HCT116 (cell line): ENCODE measurements at regions not wholly inside any gene's neighbourhood (a gene's known extent, or its start where the extent isn't known, plus 50 kb on each side); places are given as distances from the start of the nearest gene placed in this dataset.

ENCODE experiments used
- ATAC-seq: fragments of 200-7000 bp; cut with Tn5 transposase; 2 replicates; pipeline ENCODE4 v1.9.1; 2020; ENCODE audit warnings: mild to moderate bottlenecking, moderate library complexity
- BruUV-seq: library from RNA; stranded (reverse); fragments of 400-500 nt; replicated peaks from 2 replicates; lab custom pipeline; 2021; lab: Mats Ljungman, UMichigan
- CTCF ChIA-PET: fragments of 300-600 bp; sonication (Branson Sonifier 250); formaldehyde crosslinking; loops from one replicate; lab custom pipeline; 2021; ENCODE audit warnings: antibody characterized with exemption; lab: Charles Lee
- POLR2A ChIA-PET: fragments of 300-600, 350-600 bp; sonication (Branson Sonifier 250); formaldehyde crosslinking; loops from one replicate; lab custom pipeline; 2021; ENCODE audit warnings: antibody characterized with exemption; lab: Charles Lee
- RAD21 ChIA-PET, 2 experiments: fragments of 300-600 bp; sonication (Branson Sonifier 250); formaldehyde crosslinking; loops; one replicate each; lab custom pipeline; 2023; ENCODE audit warnings: low total read pairs in 2 of 2; ENCODE audit not compliant: uncharacterized antibody in 2 of 2, unreplicated experiment in 2 of 2, low non-redundant PET in 1 of 2; lab: Charles Lee
- DNase-seq: peaks from one replicate; pipeline ENCODE4 v3.0.0-alpha.2; 2010; ENCODE audit warnings: low read depth, low spot score
- H2AFZ ChIP-seq: fragments of 200-600 bp; shearing (Covaris generic), sonication (generic); 2 replicates; pipeline ENCODE4 v1.6.1; 2017; ENCODE audit warnings: low read depth, mixed run types, mixed read lengths, antibody characterized with exemption, low read length; ENCODE audit not compliant: poor library complexity, severe bottlenecking
- H3K27ac ChIP-seq: 2 replicates; pipeline ENCODE4 v1.5.1; 2012; ENCODE audit warnings: low read depth, low read length
- H3K27me3 ChIP-seq: fragments of 200-600 bp; sonication (generic); 2 replicates; pipeline ENCODE4 v1.6.1; 2016; ENCODE audit warnings: mixed run types, low read length, mixed read lengths; ENCODE audit not compliant: insufficient read depth
- H3K36me3 ChIP-seq, 2 experiments: fragments of 200-500 bp in 1 of 2; fragments of 200-600 bp in 1 of 2; sonication (Bioruptor generic) in 1 of 2; sonication (generic) in 1 of 2; 2 replicates each; pipeline versions ENCODE4 v1.5.1 to v1.6.1; 2014 to 2016; ENCODE audit warnings: low read length in 2 of 2, inconsistent platforms in 1 of 2, mixed read lengths in 1 of 2, mixed run types in 1 of 2; ENCODE audit not compliant: insufficient read depth in 2 of 2, control insufficient read depth in 1 of 2
- H3K4me1 ChIP-seq, 2 experiments: fragments of 200-600 bp in 1 of 2; sonication (generic) in 1 of 2; 2 replicates each; pipeline versions ENCODE4 v1.5.1 to v1.6.1; 2012 to 2017; ENCODE audit warnings: low read length in 2 of 2, inconsistent platforms in 1 of 2, mild to moderate bottlenecking in 1 of 2, mixed read lengths in 1 of 2, mixed run types in 1 of 2, moderate library complexity in 1 of 2; ENCODE audit not compliant: insufficient read depth in 2 of 2, control insufficient read depth in 1 of 2
- H3K4me2 ChIP-seq: fragments of 200-600 bp; sonication (generic); 2 replicates; pipeline ENCODE4 v1.6.1; 2017; ENCODE audit warnings: mixed run types, low read length, mixed read lengths
- H3K4me3 ChIP-seq, 2 experiments: fragments of 200-600 bp in 1 of 2; sonication (generic) in 1 of 2; replicated peaks in 1 of 2; 2 replicates each; pipeline ENCODE4 v1.5.1; 2011 to 2016; ENCODE audit warnings: low read length in 2 of 2, control low read depth in 1 of 2, low read depth in 1 of 2, mild to moderate bottlenecking in 1 of 2, mixed read lengths in 1 of 2, mixed run types in 1 of 2
- H3K79me2 ChIP-seq: fragments of 200-600 bp; sonication (generic); 2 replicates; pipeline ENCODE4 v1.6.1; 2017; ENCODE audit warnings: mild to moderate bottlenecking, mixed run types, low read length, moderate library complexity, mixed read lengths; ENCODE audit not compliant: insufficient read depth
- H3K9ac ChIP-seq: fragments of 200-600 bp; sonication (generic); 2 replicates; pipeline ENCODE4 v1.6.1; 2016; ENCODE audit warnings: low read length, mixed read lengths
- H3K9me2 ChIP-seq: fragments of 200-600 bp; sonication (generic), shearing (Covaris generic); 2 replicates; pipeline ENCODE4 v1.6.1; 2017; ENCODE audit warnings: mixed run types, mild to moderate bottlenecking, moderate library complexity; ENCODE audit not compliant: insufficient read depth
- H3K9me3 ChIP-seq, 2 experiments: fragments of 200-500 bp in 1 of 2; fragments of 200-600 bp in 1 of 2; sonication (Bioruptor generic) in 1 of 2; sonication (generic) in 1 of 2; 2 replicates each; pipeline ENCODE4 v1.6.1; 2014 to 2017; ENCODE audit warnings: low read length in 2 of 2, mixed read lengths in 2 of 2, inconsistent platforms in 1 of 2, low read depth in 1 of 2, mild to moderate bottlenecking in 1 of 2, mixed run types in 1 of 2, moderate library complexity in 1 of 2; ENCODE audit not compliant: control insufficient read depth in 1 of 2, insufficient read depth in 1 of 2
- H4K20me1 ChIP-seq: fragments of 200-600 bp; sonication (generic), shearing (Covaris generic); 2 replicates; pipeline ENCODE4 v1.6.1; 2017; ENCODE audit warnings: mixed run types, mild to moderate bottlenecking, moderate library complexity; ENCODE audit not compliant: insufficient read depth
- ATF3 ChIP-seq: IDR thresholded peaks from 2 replicates; pipeline ENCODE4 v1.6.1; 2012
- CBX3 ChIP-seq: IDR thresholded peaks from 2 replicates; pipeline ENCODE4 v1.6.1; 2012; ENCODE audit warnings: low read depth
- EGR1 ChIP-seq: IDR thresholded peaks from 2 replicates; pipeline ENCODE4 v1.6.1; 2012; ENCODE audit warnings: low read depth
- ELF1 ChIP-seq: IDR thresholded peaks from 2 replicates; pipeline ENCODE4 v1.6.1; 2012; ENCODE audit warnings: low read depth, borderline replicate concordance
- EZH2 ChIP-seq: fragments of 200-600 bp; sonication (generic); IDR thresholded peaks from 2 replicates; pipeline ENCODE4 v1.6.1; 2017; ENCODE audit warnings: antibody characterized with exemption, mixed run types
- EZH2phosphoT487 ChIP-seq: fragments of 200-600 bp; IDR thresholded peaks from 2 replicates; pipeline ENCODE4 v1.6.1; 2018; ENCODE audit warnings: antibody characterized with exemption, borderline replicate concordance
- JUND ChIP-seq: IDR thresholded peaks from 2 replicates; pipeline ENCODE4 v1.6.1; 2012
- POLR2A ChIP-seq: IDR thresholded peaks from 2 replicates; pipeline ENCODE4 v1.7.0; 2011; ENCODE audit warnings: borderline replicate concordance; ENCODE audit not compliant: insufficient read depth, insufficient read length; ENCODE audit errors: extremely low read depth
- POLR2AphosphoS5 ChIP-seq: IDR thresholded peaks from 2 replicates; pipeline ENCODE4 v1.6.1; 2011; ENCODE audit warnings: mild to moderate bottlenecking, low read depth, low read length, moderate library complexity
- REST ChIP-seq: IDR thresholded peaks from 2 replicates; pipeline ENCODE4 v1.6.1; 2012; ENCODE audit warnings: low read depth
- SP1 ChIP-seq: IDR thresholded peaks from 2 replicates; pipeline ENCODE4 v1.6.1; 2012; ENCODE audit warnings: low read depth
- SRF ChIP-seq: IDR thresholded peaks from 2 replicates; pipeline ENCODE4 v1.6.1; 2012; ENCODE audit warnings: low read depth
- TCF7L2 ChIP-seq: IDR thresholded peaks from 2 replicates; pipeline ENCODE4 v1.7.0; 2011; ENCODE audit warnings: borderline replicate concordance, inconsistent platforms; ENCODE audit not compliant: insufficient read depth, insufficient read length; ENCODE audit errors: extremely low read depth
- ZFX ChIP-seq: fragments of 450-650 bp; IDR thresholded peaks from 2 replicates; pipeline ENCODE4 v1.6.1; 2017
- ZNF274 ChIP-seq: fragments of 200-500 bp; sonication (Bioruptor generic); IDR thresholded peaks from 2 replicates; pipeline ENCODE4 v1.6.1; 2014; ENCODE audit warnings: mild to moderate bottlenecking, low read depth, low read length, inconsistent platforms
- intact Hi-C: fragments of 100-400 bp; cut with micrococcal nuclease; formaldehyde crosslinking; loops from 2 replicates; pipeline ENCODE4 v1.10.0; 2022
- TF ChIP-seq, protein P1 (sequence below): IDR thresholded peaks from 2 replicates; pipeline ENCODE4 v1.6.1; 2011; ENCODE audit warnings: mild to moderate bottlenecking, low read length, moderate library complexity; ENCODE audit not compliant: insufficient replicate concordance; ENCODE audit errors: extremely low read depth
- TF ChIP-seq, protein P2 (sequence below), 3 experiments: fragments of 200-600 bp in 1 of 3; sonication (generic) in 1 of 3; IDR thresholded peaks in 2 of 3; conservative IDR thresholded peaks in 1 of 3; 2 replicates each; pipeline ENCODE4 v1.5.1; 2012 to 2017; ENCODE audit warnings: low read depth in 2 of 3, low read length in 2 of 3, antibody characterized with exemption in 1 of 3, borderline replicate concordance in 1 of 3, control low read depth in 1 of 3, mild to moderate bottlenecking in 1 of 3, mixed read lengths in 1 of 3, mixed run types in 1 of 3, moderate library complexity in 1 of 3; ENCODE audit not compliant: insufficient read depth in 1 of 3

- DNase-seq = no peak
- ChIA-PET RAD21 (no interaction called here), CTCF (no interaction called here)
- no peak overlapping the region for H3K4me3 ChIP-seq
- H3K9ac ChIP-seq = no peak overlapping the region
- no TSS peak for BruUV-seq
- no peak for ATAC-seq
- H3K79me2 ChIP-seq = no peaks in the 10 kb centered on the region
- H3K27ac ChIP-seq = no peak overlapping the region
- no peak overlapping the region for H2AFZ ChIP-seq
- no peaks in the 10 kb centered on the region for H3K4me1 ChIP-seq
- no peaks in the 10 kb centered on the region for H3K27me3 ChIP-seq
- H3K36me3 ChIP-seq = no peaks in the 10 kb centered on the region
- TF ChIP-seq SP1 (no peak), REST (no peak), POLR2A (no peak), CBX3 (no peak), SRF (no peak), ATF3 (no peak), POLR2AphosphoS5 (no peak), EGR1 (no peak), ZFX (no peak), ELF1 (no peak), EZH2phosphoT487 (no peak), ZNF274 (no peak), TCF7L2 (no peak), EZH2 (no peak), JUND (no peak)
- TF ChIP-seq, protein P1, sequence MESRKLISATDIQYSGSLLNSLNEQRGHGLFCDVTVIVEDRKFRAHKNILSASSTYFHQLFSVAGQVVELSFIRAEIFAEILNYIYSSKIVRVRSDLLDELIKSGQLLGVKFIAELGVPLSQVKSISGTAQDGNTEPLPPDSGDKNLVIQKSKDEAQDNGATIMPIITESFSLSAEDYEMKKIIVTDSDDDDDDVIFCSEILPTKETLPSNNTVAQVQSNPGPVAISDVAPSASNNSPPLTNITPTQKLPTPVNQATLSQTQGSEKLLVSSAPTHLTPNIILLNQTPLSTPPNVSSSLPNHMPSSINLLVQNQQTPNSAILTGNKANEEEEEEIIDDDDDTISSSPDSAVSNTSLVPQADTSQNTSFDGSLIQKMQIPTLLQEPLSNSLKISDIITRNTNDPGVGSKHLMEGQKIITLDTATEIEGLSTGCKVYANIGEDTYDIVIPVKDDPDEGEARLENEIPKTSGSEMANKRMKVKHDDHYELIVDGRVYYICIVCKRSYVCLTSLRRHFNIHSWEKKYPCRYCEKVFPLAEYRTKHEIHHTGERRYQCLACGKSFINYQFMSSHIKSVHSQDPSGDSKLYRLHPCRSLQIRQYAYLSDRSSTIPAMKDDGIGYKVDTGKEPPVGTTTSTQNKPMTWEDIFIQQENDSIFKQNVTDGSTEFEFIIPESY = no peak
- TF ChIP-seq, protein P2, sequence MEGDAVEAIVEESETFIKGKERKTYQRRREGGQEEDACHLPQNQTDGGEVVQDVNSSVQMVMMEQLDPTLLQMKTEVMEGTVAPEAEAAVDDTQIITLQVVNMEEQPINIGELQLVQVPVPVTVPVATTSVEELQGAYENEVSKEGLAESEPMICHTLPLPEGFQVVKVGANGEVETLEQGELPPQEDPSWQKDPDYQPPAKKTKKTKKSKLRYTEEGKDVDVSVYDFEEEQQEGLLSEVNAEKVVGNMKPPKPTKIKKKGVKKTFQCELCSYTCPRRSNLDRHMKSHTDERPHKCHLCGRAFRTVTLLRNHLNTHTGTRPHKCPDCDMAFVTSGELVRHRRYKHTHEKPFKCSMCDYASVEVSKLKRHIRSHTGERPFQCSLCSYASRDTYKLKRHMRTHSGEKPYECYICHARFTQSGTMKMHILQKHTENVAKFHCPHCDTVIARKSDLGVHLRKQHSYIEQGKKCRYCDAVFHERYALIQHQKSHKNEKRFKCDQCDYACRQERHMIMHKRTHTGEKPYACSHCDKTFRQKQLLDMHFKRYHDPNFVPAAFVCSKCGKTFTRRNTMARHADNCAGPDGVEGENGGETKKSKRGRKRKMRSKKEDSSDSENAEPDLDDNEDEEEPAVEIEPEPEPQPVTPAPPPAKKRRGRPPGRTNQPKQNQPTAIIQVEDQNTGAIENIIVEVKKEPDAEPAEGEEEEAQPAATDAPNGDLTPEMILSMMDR (IDR thresholded peaks at IDR 0.05 in 2 of 3, conservative IDR thresholded peaks at IDR 0.05 in 1 of 3; ENCODE audit: borderline replicate concordance in 1 of 3, insufficient read depth in 1 of 3, low read depth in 2 of 3, low read length in 2 of 3) = no peak
- TF ChIP-seq, all 23 proteins: peak for 0
- Histone ChIP-seq H3K9me3 (no peaks in the 10 kb centered on the region; a peak in 1 of 4 replicates), H3K9me2 (no peaks in the 10 kb centered on the region), H4K20me1 (no peaks in the 10 kb centered on the region), H3K4me2 (no peak overlapping the region)
- intact Hi-C loops = no loop called here
- POLR2A ChIA-PET = no interaction called here
Observed at GRCh38 chr9:13597427-13597826, 317.9 kb upstream of the MPDZ start.
